ENCODE measurements at regions not wholly inside any gene's neighbourhood (a gene's known extent, or its start where the extent isn't known, plus 50 kb on each side); places are given as distances from the start of the nearest gene placed in this dataset.
"Not testable (repeated sequence)": the region's sequence is repeated elsewhere in the genome, so short reads cannot be mapped to it uniquely, and the experiment has no call there.

GRCh38 chr4:181830404-181831035 is 412.7 kb upstream of the TENM3 start:
- no peaks in the 10 kb centered on the region for H3K36me3 ChIP-seq (ENCODE audit: insufficient read depth, low read length)
- H3K27me3 ChIP-seq (ENCODE audit: insufficient read depth, low read length): no peaks in the 10 kb centered on the region
- H3K9me3 ChIP-seq (ENCODE audit: low read length): no peaks in the 10 kb centered on the region
- no peak overlapping the region for H2AFZ ChIP-seq (ENCODE audit: low read depth, low read length)
- H3K4me3 ChIP-seq (ENCODE audit: low read length): no peak overlapping the region
- H3K4me1 ChIP-seq (ENCODE audit: insufficient read depth, low read length): no peaks in the 10 kb centered on the region

- no peak overlapping the region for H2AFZ ChIP-seq (ENCODE audit: low read depth, low read length)
- no peaks in the 10 kb centered on the region for H3K4me1 ChIP-seq (ENCODE audit: insufficient read depth, low read length)
- H3K4me3 ChIP-seq (ENCODE audit: low read length): no peak overlapping the region
- H3K27me3 ChIP-seq (ENCODE audit: insufficient read depth, low read length): no peaks in the 10 kb centered on the region
- no peaks in the 10 kb centered on the region for H3K9me3 ChIP-seq (ENCODE audit: low read length)
- H3K36me3 ChIP-seq (ENCODE audit: insufficient read depth, low read length): no peaks in the 10 kb centered on the region
Observed at GRCh38 chr4:181834071-181834470, 409.1 kb upstream of the TENM3 start.

GRCh38 chr4:181835348-181835747 is 407.9 kb upstream of the TENM3 start:
- Histone ChIP-seq H3K4me3 (ENCODE audit: low read length) (no peak overlapping the region), H3K9me3 (ENCODE audit: low read length) (no peaks in the 10 kb centered on the region), H3K36me3 (ENCODE audit: insufficient read depth, low read length) (no peaks in the 10 kb centered on the region), H3K27me3 (ENCODE audit: insufficient read depth, low read length) (no peaks in the 10 kb centered on the region), H3K4me1 (ENCODE audit: insufficient read depth, low read length) (no peaks in the 10 kb centered on the region), H2AFZ (ENCODE audit: low read depth, low read length) (no peak overlapping the region)

GRCh38 chr4:181838253-181838652 is 404.9 kb upstream of the TENM3 start:
- H2AFZ ChIP-seq (ENCODE audit: low read depth, low read length): no peak overlapping the region
- H3K27me3 ChIP-seq (ENCODE audit: insufficient read depth, low read length): no peaks in the 10 kb centered on the region
- H3K4me1 ChIP-seq (ENCODE audit: insufficient read depth, low read length): no peaks in the 10 kb centered on the region
- no peaks in the 10 kb centered on the region for H3K36me3 ChIP-seq (ENCODE audit: insufficient read depth, low read length)
- no peaks in the 10 kb centered on the region for H3K9me3 ChIP-seq (ENCODE audit: low read length)
- no peak overlapping the region for H3K4me3 ChIP-seq (ENCODE audit: low read length)

DNA sequence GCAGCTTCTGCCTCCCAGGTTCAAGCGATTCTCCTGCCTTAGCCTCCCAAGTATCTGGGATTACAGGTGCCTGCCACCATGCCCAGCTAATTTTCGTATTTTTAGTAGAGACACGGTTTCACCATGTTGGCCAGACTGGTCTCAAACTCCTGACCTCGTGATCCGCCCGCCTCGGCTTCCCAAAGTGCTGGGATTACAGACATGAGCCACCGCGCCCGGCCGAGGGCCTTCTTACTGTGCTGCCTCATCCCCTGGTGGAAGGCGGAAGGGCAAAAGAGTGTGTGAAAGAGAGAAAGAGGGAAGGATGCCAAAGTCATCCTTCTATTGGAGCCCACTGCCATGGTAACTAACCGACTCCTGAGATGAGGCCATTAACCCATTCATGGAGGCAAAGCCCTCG is 399.4 kb upstream of the TENM3 start:
- not testable (repeated sequence) for H3K4me3 ChIP-seq (ENCODE audit: low read length); H3K9me3 ChIP-seq (ENCODE audit: low read length); H3K36me3 ChIP-seq (ENCODE audit: insufficient read depth, low read length); H3K4me1 ChIP-seq (ENCODE audit: insufficient read depth, low read length); H2AFZ ChIP-seq (ENCODE audit: low read depth, low read length); H3K27me3 ChIP-seq (ENCODE audit: insufficient read depth, low read length)

DNA sequence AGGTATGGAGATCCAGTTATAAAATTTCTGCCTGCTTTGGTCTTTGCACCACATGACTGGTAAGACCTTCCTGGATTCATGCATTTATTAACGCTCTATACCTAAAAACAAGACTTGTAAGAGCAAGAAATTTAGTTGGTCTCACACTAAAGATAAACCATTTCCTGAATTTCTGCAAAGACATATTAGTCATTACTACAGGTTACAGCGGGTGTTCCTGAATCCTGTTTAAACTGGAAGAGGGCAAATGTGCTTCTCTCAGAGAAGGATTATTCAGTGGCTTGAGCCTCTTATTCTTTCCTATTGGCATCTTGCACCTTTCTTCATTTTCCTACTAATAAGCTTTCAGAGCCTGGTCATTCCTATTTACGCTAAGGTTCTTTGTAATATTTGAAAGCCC is 397.6 kb upstream of the TENM3 start:
- Histone ChIP-seq H3K36me3 (ENCODE audit: insufficient read depth, low read length) (no peaks in the 10 kb centered on the region), H3K27me3 (ENCODE audit: insufficient read depth, low read length) (no peaks in the 10 kb centered on the region), H3K4me1 (ENCODE audit: insufficient read depth, low read length) (no peaks in the 10 kb centered on the region), H3K9me3 (ENCODE audit: low read length) (no peaks in the 10 kb centered on the region), H3K4me3 (ENCODE audit: low read length) (no peak overlapping the region), H2AFZ (ENCODE audit: low read depth, low read length) (no peak overlapping the region)

GRCh38 chr4:181846934-181847333 is 396.3 kb upstream of the TENM3 start:
- no peaks in the 10 kb centered on the region for H3K27me3 ChIP-seq (ENCODE audit: insufficient read depth, low read length)
- no peak overlapping the region for H3K4me3 ChIP-seq (ENCODE audit: low read length)
- H3K4me1 ChIP-seq (ENCODE audit: insufficient read depth, low read length): no peaks in the 10 kb centered on the region
- no peaks in the 10 kb centered on the region for H3K36me3 ChIP-seq (ENCODE audit: insufficient read depth, low read length)
- no peaks in the 10 kb centered on the region for H3K9me3 ChIP-seq (ENCODE audit: low read length)
- no peak overlapping the region for H2AFZ ChIP-seq (ENCODE audit: low read depth, low read length)

DNA sequence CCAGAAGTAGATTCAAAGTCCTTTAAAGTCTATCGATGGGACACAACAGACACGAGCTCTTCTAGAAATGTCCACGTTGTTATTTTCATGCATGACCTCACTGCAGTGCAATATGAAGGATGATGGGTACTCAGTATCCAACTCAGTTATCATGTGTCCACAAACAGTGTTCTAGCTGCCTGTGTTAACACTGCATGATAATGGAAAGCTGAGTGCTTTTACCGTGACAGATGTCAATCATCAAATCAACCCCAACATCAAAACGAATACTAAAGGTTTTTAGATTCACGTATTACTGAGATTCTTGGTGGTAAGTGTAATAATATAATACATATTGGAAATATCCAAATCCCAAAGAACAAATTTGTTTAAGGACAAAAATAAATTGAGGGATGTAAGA is 394.8 kb upstream of the TENM3 start:
- no peaks in the 10 kb centered on the region for H3K9me3 ChIP-seq (ENCODE audit: low read length)

GRCh38 chr4:181849472-181849871 is 393.7 kb upstream of the TENM3 start:
- no peaks in the 10 kb centered on the region for H3K9me3 ChIP-seq (ENCODE audit: low read length)
- H3K4me3 ChIP-seq (ENCODE audit: low read length): no peak overlapping the region
- H3K27me3 ChIP-seq (ENCODE audit: insufficient read depth, low read length): no peaks in the 10 kb centered on the region
- H3K36me3 ChIP-seq (ENCODE audit: insufficient read depth, low read length): no peaks in the 10 kb centered on the region
- H3K4me1 ChIP-seq (ENCODE audit: insufficient read depth, low read length): no peaks in the 10 kb centered on the region
- H2AFZ ChIP-seq (ENCODE audit: low read depth, low read length): no peak overlapping the region

More for the DNA sequence above, 394.8 kb upstream of the TENM3 start:
- no peaks in the 10 kb centered on the region for H3K36me3 ChIP-seq (ENCODE audit: insufficient read depth, low read length)
- H3K4me1 ChIP-seq (ENCODE audit: insufficient read depth, low read length): no peaks in the 10 kb centered on the region
- no peak overlapping the region for H3K4me3 ChIP-seq (ENCODE audit: low read length)
- H2AFZ ChIP-seq (ENCODE audit: low read depth, low read length): no peak overlapping the region
- H3K27me3 ChIP-seq (ENCODE audit: insufficient read depth, low read length): no peaks in the 10 kb centered on the region

DNA sequence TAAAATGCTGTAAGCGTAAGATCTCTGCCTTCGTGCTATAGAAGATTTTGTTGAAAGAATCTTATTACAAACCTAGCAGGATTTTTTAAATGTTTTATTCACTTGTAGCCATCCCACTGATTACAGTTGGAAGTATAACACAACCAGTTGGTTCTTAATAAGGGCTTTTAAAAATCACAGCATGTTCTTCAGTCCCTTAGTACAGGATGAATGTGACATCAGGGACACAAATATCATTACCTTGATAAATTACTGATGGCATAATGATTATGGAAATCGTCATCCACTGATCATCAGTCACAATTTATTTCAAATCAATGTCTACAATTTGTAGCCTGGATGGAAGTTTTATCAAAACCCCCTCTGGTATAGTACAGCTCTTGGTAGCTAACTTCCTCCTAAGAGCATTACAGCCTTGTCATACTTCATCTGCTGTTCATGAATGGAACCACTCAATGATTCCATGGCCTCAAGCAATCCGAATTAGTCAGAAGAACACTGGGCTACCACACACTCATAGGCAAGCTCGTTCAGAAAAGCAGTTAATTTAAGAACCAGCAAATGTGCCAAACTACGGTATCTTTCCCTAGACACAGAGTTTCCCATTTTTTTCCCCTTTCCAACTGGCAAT is 389.2 kb upstream of the TENM3 start:
- Histone ChIP-seq H3K36me3 (ENCODE audit: insufficient read depth, low read length) (no peaks in the 10 kb centered on the region), H3K9me3 (ENCODE audit: low read length) (no peaks in the 10 kb centered on the region), H3K4me1 (ENCODE audit: insufficient read depth, low read length) (no peaks in the 10 kb centered on the region), H3K27me3 (ENCODE audit: insufficient read depth, low read length) (no peaks in the 10 kb centered on the region), H3K4me3 (ENCODE audit: low read length) (no peak overlapping the region), H2AFZ (ENCODE audit: low read depth, low read length) (no peak overlapping the region)

- Histone ChIP-seq H3K27me3 (ENCODE audit: insufficient read depth, low read length) (no peaks in the 10 kb centered on the region), H3K9me3 (ENCODE audit: low read length) (no peaks in the 10 kb centered on the region)
Observed at GRCh38 chr4:181855307-181855706, 387.9 kb upstream of the TENM3 start.

DNA sequence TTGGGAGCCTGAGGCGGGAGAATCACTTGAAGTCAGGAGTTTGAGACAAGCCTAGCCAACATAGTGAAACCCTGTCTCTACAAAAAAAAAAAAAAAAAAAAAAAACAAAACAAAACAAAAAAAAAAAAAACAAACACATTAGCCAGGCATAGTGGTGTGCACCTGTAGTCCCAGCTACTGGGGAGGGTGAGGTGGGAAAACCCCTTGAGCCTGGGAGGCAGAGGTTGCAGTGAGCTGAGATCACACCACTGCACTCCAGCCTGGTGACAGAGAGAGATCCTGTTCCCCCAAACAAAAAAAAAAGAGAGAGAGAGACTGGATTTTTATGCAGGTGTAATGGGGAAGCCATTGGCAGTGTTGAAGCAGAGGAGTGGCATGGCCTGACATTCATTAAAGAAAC is 385.7 kb upstream of the TENM3 start:
- H2AFZ ChIP-seq (ENCODE audit: low read depth, low read length); H3K9me3 ChIP-seq (ENCODE audit: low read length); H3K27me3 ChIP-seq (ENCODE audit: insufficient read depth, low read length); H3K36me3 ChIP-seq (ENCODE audit: insufficient read depth, low read length); H3K4me1 ChIP-seq (ENCODE audit: insufficient read depth, low read length); H3K4me3 ChIP-seq (ENCODE audit: low read length): not testable (repeated sequence)

More at GRCh38 chr4:181855307-181855706, 387.9 kb upstream of the TENM3 start:
- Histone ChIP-seq H3K4me1 (ENCODE audit: insufficient read depth, low read length) (no peaks in the 10 kb centered on the region), H3K36me3 (ENCODE audit: insufficient read depth, low read length) (no peaks in the 10 kb centered on the region), H2AFZ (ENCODE audit: low read depth, low read length) (no peak overlapping the region), H3K4me3 (ENCODE audit: low read length) (no peak overlapping the region)

GRCh38 chr4:181858741-181859140 is 384.5 kb upstream of the TENM3 start:
- H2AFZ ChIP-seq (ENCODE audit: low read depth, low read length): no peak overlapping the region
- no peaks in the 10 kb centered on the region for H3K36me3 ChIP-seq (ENCODE audit: insufficient read depth, low read length)
- H3K4me3 ChIP-seq (ENCODE audit: low read length): no peak overlapping the region
- no peaks in the 10 kb centered on the region for H3K27me3 ChIP-seq (ENCODE audit: insufficient read depth, low read length)
- H3K4me1 ChIP-seq (ENCODE audit: insufficient read depth, low read length): no peaks in the 10 kb centered on the region
- H3K9me3 ChIP-seq (ENCODE audit: low read length): no peaks in the 10 kb centered on the region

DNA sequence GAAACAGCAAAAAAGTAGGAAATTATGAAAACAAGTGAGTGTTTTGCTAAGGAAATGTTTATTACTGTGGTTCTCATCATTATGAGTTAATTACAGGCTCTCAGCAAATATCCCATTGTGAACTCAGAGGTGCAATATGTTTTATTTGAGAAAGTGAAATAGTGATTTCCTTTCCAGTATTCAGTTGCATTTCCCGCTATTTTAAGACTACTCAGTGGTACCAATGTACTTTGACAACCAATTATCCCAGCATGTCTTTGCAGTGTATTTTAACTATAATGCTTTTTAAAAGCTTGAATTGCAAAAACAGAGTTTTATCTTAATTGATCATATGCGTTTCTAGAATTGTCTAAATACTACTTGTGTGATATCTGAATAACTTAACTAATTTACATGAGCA is 383.8 kb upstream of the TENM3 start:
- no peak overlapping the region for H3K4me3 ChIP-seq (ENCODE audit: low read length)
- H3K4me1 ChIP-seq (ENCODE audit: insufficient read depth, low read length): no peaks in the 10 kb centered on the region
- no peak overlapping the region for H2AFZ ChIP-seq (ENCODE audit: low read depth, low read length)
- H3K9me3 ChIP-seq (ENCODE audit: low read length): no peaks in the 10 kb centered on the region
- no peaks in the 10 kb centered on the region for H3K27me3 ChIP-seq (ENCODE audit: insufficient read depth, low read length)
- no peaks in the 10 kb centered on the region for H3K36me3 ChIP-seq (ENCODE audit: insufficient read depth, low read length)

All from neuron (in vitro differentiated cells).